ENCODE measurements at regions not wholly inside any gene's neighbourhood (a gene's known extent, or its start where the extent isn't known, plus 50 kb on each side); places are given as distances from the start of the nearest gene placed in this dataset.
"Not testable (repeated sequence)": the region's sequence is repeated elsewhere in the genome, so short reads cannot be mapped to it uniquely, and the experiment has no call there.

DNA sequence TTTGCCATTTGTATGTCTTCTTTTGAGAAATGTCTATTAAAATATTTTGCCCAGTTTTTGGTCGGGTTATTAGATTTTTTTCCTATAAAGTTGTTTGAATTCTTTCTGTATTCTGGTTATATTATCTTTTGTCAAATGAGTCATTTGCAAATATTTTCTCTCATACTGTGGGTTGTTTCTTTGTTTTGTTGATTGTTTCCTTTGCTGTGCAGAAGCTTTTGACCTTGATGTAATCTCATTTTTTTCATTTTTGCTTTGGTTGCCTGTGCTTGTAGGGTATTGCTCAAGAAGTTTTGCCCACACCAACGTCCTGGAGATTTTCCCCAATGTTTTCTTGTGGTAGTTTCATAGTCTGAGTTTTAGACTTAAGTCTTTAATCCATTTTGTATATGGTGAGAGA lies 245.7 kb downstream of the ADCYAP1 start:
- no peak for DNase-seq

GRCh38 chr18:1152958-1153357 lies 248.3 kb downstream of the ADCYAP1 start:
- DNase-seq: not testable (repeated sequence)

DNA sequence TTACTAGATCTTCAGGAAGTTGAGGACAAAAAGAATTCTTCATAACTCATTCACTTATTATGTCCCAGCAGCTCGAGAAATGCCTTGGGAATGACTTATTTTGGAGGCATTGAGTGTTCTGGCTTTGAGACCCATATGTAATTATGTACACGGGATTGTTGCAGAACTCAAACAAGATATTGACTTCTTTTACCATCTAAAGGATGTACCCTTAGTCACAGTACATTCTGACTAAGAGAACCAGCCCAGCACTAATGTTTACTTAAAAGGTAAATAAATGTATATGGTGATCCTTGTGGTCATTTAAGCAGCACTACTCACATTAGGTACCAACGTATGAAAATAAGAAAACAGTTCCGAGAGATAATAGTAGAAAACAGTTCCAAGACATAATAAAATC lies 268.9 kb downstream of the ADCYAP1 start:
- DNase-seq: no peak

DNA sequence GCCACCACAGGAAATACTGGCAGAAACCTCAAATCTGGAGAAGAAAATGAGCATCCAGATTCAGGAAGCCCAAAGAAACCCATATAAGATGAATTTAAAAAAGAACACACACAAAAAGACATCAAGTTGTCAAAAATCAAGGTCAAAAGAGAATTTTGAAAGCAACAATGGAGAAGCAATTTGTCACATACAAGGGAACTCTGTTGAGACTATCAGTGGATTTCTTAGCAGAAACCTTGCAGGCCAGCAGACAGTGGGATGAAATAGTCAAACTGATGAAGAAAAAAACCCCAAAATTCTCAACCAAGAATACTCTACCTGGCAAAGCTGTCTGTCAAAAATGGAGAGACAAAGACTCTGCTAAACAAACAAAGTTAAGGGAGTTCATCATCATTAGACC lies 272.6 kb downstream of the ADCYAP1 start:
- DNase-seq: no peak

DNA sequence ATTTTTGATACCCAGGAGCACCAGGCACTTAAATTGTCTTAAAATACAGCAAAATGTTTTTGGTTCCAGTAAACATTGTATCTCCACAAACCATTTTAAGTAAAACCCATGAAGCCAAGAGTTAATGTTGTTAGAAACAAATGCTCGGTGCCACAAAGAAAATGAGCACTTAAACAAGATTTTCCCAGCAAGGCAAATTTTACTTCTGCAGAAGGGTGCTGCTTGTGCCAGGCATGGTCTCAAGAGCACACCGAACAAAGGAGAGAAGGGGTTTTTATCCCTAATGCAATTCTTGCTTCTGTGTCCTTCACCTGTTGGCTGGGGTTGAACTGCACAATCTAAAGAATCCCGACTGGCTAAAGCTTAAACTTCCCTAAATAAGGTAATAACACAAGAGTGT lies 286.7 kb downstream of the ADCYAP1 start:
- no peak for DNase-seq

- no peak for DNase-seq
These were observed 308.5 kb downstream of the ADCYAP1 start for GRCh38 chr18:1213126-1213525.

GRCh38 chr18:1222880-1223279 lies 318.2 kb downstream of the ADCYAP1 start:
- DNase-seq: no peak

GRCh38 chr18:1227025-1227424 lies 322.4 kb downstream of the ADCYAP1 start:
- no peak for DNase-seq

DNA sequence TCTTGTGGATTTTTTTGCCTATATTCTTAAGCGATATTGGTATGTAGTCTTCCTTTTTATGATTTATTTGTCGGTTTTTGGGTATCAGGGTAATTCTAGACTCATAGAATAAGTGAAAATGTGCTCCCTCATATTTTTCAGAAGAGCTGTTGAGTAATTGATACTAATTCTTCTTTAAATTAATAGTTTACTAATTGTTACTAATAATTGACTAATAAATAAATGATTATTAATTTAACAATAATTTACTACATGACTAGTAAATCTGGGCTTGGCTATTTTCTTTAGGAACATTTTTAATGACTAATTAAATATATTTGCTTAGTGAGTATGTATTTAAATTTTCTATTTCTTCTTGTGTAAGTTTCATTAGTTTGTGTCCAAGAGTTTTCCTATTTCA lies 325.0 kb downstream of the ADCYAP1 start:
- no peak for DNase-seq

DNA sequence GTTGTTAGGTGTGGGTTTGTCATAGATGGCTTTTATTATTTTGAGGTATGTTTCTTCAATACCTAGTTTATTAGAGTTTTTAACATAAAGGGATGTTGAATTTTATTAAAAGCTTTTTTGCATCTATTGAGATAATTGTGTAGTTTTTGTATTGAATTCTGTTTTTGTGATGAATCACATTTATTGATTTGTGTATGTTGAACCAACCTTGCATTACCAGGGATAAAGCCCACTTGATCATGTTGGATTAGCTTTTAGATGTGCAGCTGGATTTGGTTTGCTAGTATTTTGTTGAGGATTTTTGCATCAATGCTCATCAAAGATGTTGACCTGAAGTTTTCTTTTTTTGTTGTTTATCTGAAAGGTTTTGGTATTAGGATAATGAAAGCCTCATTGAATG lies 328.2 kb downstream of the ADCYAP1 start:
- no peak for DNase-seq

DNA sequence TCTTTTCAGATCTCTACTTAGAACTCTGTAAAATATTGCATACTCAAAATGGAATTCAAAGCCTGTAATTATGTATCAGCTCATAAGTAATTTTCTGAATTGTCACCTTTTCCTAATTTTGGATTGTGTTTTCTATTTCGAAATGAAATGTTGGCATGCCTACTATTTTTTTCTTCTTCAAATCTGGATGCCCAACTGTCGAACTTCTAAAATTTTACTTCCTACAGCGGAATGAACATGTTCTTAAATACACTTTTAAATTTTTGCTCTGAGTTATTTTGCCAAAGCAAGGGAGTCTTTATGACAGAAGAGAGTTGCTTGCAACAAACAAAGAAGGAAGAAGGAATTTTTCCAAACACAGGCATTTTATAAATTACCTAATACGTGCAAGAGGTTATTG lies 336.0 kb downstream of the ADCYAP1 start:
- no peak for DNase-seq

DNA sequence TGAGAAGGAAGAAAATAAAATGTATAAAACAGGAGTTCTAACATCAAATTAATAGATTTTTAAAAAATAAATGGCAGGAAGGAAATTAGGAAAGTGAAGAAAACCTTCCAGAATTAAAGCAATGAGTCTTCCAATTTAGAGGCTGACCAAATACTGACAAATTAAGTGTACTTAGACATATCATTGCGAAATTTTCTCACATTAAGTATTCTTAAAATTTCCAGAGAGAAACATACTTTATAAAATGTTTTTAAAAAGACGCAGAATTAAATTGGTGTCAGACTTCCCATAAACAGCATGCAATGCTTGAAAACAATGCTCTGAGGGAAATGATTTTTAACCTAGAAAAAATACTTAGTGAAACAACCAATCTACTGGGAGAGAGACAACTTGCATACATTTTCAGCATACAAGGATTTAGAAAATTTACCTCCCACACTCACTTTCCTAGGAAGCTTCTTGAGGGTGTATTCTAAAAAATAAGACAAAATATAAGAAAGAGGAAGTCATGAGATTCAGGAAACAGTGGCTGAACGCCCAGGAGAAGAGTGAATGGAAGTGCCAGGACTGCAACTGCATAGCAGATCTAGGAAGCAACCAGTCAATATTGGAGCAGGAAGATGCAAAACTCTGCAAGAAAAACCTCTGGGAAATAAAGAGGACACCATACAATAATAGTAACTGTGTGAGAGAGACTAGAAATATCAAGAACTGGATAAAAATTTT lies 339.9 kb downstream of the ADCYAP1 start:
- DNase-seq: no peak

DNA sequence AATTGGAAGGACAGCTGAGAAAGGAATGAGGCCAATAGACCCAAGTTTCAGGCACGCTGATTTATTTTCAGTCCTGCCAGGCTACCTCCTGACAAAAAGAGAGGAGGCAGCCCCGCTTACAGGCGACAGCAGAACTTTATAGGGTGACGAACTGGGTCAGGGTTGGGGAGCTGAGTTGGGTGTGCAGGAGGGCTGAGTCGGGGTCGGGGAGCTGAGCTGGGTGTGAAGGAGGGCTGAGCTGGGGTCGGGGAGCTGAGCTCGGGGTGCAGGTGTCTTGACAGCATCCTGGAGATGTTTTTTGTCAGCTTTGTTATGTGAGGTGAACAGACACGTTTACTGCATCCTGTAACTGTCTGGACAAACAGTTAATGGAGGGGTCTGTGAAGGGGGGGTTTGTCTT lies 342.2 kb downstream of the ADCYAP1 start:
- DNase-seq: no peak

DNA sequence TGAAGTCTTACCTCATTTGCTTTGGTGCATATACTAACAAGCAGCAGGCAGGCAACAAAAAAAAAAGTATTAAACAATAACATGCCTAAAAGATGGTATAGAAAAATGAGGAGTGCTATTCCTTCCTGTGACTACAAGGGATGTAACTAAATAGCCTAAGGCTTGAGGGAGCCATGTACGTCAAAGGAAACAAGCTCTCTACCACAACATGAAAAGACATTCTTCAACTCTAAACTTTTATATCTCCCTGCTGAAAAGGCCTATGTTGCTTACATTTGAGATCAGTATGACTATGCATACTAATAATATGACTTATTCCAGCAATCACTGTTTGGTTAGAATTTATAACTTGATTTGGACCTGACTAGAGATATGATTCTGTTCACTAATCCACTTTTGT lies 347.9 kb downstream of the ADCYAP1 start:
- no peak for DNase-seq

DNA sequence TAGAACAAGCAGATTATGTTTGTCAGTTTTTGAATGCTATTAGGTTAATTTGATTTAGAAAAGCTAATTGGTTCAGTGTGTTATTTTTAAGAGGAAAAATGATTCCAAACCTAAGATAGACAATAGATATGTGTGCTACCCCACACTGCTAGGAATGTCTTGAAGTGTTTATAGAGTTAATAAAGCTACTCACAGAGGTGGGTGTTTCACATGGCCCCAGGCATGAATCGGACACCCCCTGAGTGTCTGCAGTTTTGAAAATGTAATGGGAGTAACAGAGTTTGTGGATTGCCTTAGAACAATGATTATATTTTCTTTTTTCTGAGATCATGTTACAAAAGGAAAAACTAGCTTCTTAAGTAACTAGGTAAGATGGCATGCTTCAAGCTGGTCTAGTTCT lies 348.3 kb downstream of the ADCYAP1 start:
- DNase-seq: no peak

DNA sequence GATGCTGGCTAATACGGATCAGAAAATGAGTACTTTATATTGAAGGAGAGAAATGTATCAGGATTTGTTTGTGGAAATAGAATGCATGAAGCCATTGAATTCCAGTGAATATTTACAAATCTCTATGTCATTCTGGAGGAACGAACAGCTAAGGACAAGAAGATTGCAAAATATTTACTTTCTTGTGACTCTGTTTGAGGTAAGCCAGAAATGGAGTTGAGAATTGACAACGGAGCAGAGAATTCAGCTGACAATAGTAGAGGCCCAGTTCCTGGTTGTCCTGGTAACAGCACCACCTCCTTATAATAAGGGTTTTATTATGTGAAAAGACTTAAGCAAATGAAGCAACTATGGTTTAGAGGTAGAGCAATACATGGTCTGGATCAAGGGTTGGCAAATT lies 349.2 kb downstream of the ADCYAP1 start:
- no peak for DNase-seq

- DNase-seq: no peak
These were observed 356.4 kb downstream of the ADCYAP1 start for GRCh38 chr18:1261054-1261453.

DNA sequence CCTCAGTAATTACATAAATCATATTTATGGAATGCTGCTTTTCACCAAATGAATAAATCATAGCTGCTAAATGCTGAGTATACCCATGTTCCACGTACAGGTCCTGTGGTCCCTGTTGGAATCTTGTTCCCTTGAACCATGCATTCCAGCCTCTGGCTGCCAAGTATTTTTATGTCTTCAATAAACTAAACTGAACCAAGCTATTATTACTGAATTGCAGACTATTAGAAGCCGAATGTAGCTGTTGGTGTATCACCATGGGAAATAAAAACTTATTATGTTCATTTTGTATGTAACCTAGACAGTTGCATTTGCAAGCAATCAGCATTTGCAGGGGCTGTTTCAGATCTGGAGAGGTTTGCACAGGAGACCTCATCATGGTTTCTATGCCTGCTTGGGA lies 362.4 kb downstream of the ADCYAP1 start:
- DNase-seq: no peak

GRCh38 chr18:1270081-1270480 lies 365.4 kb downstream of the ADCYAP1 start:
- no peak for DNase-seq

DNA sequence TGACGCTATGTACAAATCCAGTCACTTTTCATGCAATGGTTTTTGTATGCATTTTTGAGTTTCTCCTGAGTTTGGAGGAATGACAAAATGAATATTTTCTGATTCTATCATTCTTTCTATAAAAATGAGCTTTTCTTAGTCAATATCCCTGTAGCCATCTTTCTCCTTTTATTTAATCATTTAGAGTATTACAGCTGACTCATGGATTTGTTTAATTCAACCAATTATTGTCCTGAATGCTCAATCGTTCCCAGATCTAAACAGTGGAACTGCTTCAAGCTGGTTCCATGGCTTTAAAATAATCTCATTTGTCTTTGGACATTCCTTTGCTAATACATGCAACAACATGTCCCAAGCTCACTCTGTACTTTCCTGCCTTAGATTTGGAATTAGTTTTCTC lies 368.8 kb downstream of the ADCYAP1 start:
- no peak for DNase-seq

- DNase-seq: no peak
These were observed 387.5 kb downstream of the ADCYAP1 start for GRCh38 chr18:1292167-1292566.

- no peak for DNase-seq
These were observed 389.6 kb downstream of the ADCYAP1 start for GRCh38 chr18:1294229-1294628.

GRCh38 chr18:1296237-1296636 lies 391.6 kb downstream of the ADCYAP1 start:
- DNase-seq: no peak

- DNase-seq: no peak
These were observed 398.2 kb downstream of the ADCYAP1 start for GRCh38 chr18:1302861-1303260.

DNA sequence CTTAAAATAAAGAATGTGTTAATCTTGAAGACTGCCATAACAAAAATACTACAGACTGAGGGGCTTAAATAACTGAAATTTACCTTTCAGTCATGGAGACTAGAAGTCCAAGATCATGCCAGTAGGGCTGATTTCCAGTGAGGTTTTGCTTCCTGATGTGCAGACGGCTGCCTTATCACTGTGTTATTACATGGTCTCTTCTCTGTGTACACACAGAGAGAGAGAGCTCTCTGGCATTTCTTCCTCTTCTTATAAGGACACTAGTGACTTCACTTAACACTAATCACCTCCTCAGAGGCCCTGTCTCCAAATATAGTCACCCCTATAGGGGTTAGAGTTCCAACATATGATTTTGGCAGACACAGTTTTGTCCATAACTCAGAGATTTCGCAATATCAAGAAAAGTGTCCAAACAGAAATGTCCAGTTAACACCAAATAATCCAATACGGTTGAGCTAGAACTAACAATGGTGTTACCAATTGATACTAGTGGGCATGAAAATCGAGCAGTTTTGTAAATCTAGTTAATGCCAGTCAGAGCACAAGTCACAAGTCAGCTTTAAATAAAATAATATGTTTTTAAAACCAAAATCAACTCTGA lies 399.8 kb downstream of the ADCYAP1 start:
- no peak for DNase-seq

All from inflammatory macrophage treated with lipopolysaccharide for 4 hours (primary cell).